H9 (cell line): ENCODE measurements at regions not wholly inside any gene's neighbourhood (a gene's known extent, or its start where the extent isn't known, plus 50 kb on each side); places are given as distances from the start of the nearest gene placed in this dataset.

Experiments used
- DNase-seq: peaks from one replicate; pipeline ENCODE4 v3.0.0-alpha.2; 2017
- H2AFZ ChIP-seq: one replicate; pipeline ENCODE4 v1.6.1; 2013; ENCODE audit warnings: mild to moderate bottlenecking, low read length, control low read depth, moderate library complexity
- H2AK5ac ChIP-seq: 2 replicates; pipeline ENCODE4 v1.6.1; 2013; ENCODE audit warnings: low read length, control low read depth, mixed read lengths; ENCODE audit not compliant: insufficient read length
- H2BK120ac ChIP-seq: one replicate; pipeline ENCODE4 v1.6.1; 2013; ENCODE audit warnings: low read depth, mild to moderate bottlenecking, low read length, control low read depth, inconsistent platforms; ENCODE audit not compliant: poor library complexity, severe bottlenecking
- H2BK12ac ChIP-seq: 2 replicates; pipeline ENCODE4 v1.6.1; 2013; ENCODE audit warnings: low read length, control low read depth, mixed read lengths, low read depth; ENCODE audit not compliant: insufficient read length
- H2BK15ac ChIP-seq: 2 replicates; pipeline ENCODE4 v1.6.1; 2013; ENCODE audit warnings: low read depth, low read length, control low read depth
- H2BK20ac ChIP-seq: one replicate; pipeline ENCODE4 v1.6.1; 2013; ENCODE audit warnings: low read depth, mild to moderate bottlenecking, low read length, control low read depth, inconsistent platforms; ENCODE audit not compliant: poor library complexity, severe bottlenecking
- H2BK5ac ChIP-seq: 2 replicates; pipeline ENCODE4 v1.6.1; 2013; ENCODE audit warnings: low read length, control low read depth, mixed read lengths; ENCODE audit not compliant: insufficient read length
- H3K14ac ChIP-seq: 2 replicates; pipeline ENCODE4 v1.6.1; 2013; ENCODE audit warnings: low read length, control low read depth; ENCODE audit not compliant: insufficient read depth
- H3K18ac ChIP-seq: 2 replicates; pipeline ENCODE4 v1.6.1; 2013; ENCODE audit warnings: low read depth, mild to moderate bottlenecking, mixed read lengths, low read length, control low read depth; ENCODE audit not compliant: insufficient read length
- H3K23ac ChIP-seq: 2 replicates; pipeline ENCODE4 v1.6.1; 2013; ENCODE audit warnings: low read length, control low read depth, mixed read lengths, low read depth; ENCODE audit not compliant: insufficient read length
- H3K23me2 ChIP-seq: 2 replicates; pipeline ENCODE4 v1.6.1; 2013; ENCODE audit warnings: low read depth, mild to moderate bottlenecking, mixed read lengths, low read length, control low read depth; ENCODE audit not compliant: insufficient read length, poor library complexity, severe bottlenecking
- H3K27ac ChIP-seq: 2 replicates; pipeline ENCODE4 v1.5.1; 2013; ENCODE audit warnings: low read length, control low read depth, mixed read lengths, low read depth; ENCODE audit not compliant: insufficient read length
- H3K27me3 ChIP-seq: 2 replicates; pipeline ENCODE4 v1.6.1; 2013; ENCODE audit warnings: low read length, control low read depth, inconsistent platforms; ENCODE audit not compliant: insufficient read depth
- H3K4ac ChIP-seq: 2 replicates; pipeline ENCODE4 v1.6.1; 2013; ENCODE audit warnings: low read depth, mild to moderate bottlenecking, control low read depth, inconsistent platforms, low read length, moderate library complexity
- H3K4me1 ChIP-seq: 2 replicates; pipeline ENCODE4 v1.6.1; 2013; ENCODE audit warnings: low read length, control low read depth, inconsistent platforms; ENCODE audit not compliant: insufficient read depth
- H3K4me2 ChIP-seq: 2 replicates; pipeline ENCODE4 v1.6.1; 2013; ENCODE audit warnings: low read length, control low read depth, mixed read lengths; ENCODE audit not compliant: insufficient read length, insufficient read depth
- H3K56ac ChIP-seq: 2 replicates; pipeline ENCODE4 v1.6.1; 2013; ENCODE audit warnings: low read depth, mild to moderate bottlenecking, mixed read lengths, low read length, control low read depth; ENCODE audit not compliant: insufficient read length
- H3K79me1 ChIP-seq: 2 replicates; pipeline ENCODE4 v1.6.1; 2013; ENCODE audit warnings: low read depth, mild to moderate bottlenecking, moderate library complexity, low read length, control low read depth, inconsistent platforms; ENCODE audit not compliant: insufficient read depth, poor library complexity, severe bottlenecking
- H3K79me2 ChIP-seq: 2 replicates; pipeline ENCODE4 v1.6.1; 2013; ENCODE audit warnings: low read length, control low read depth, inconsistent platforms; ENCODE audit not compliant: insufficient read depth
- H3K9ac ChIP-seq: 2 replicates; pipeline ENCODE4 v1.6.1; 2013; ENCODE audit warnings: low read length, control low read depth, mixed read lengths; ENCODE audit not compliant: insufficient read length; ENCODE audit errors: extremely low read depth
- H3K9me3 ChIP-seq: one replicate; pipeline ENCODE4 v1.6.1; 2013; ENCODE audit warnings: low read depth, low read length, inconsistent platforms; ENCODE audit not compliant: control insufficient read depth
- H3T11ph ChIP-seq: one replicate; pipeline ENCODE4 v1.6.1; 2013; ENCODE audit warnings: mild to moderate bottlenecking, low read length, control low read depth, inconsistent platforms
- H4K20me1 ChIP-seq: one replicate; pipeline ENCODE4 v1.6.1; 2013; ENCODE audit not compliant: control insufficient read depth, insufficient read length, insufficient read depth
- H4K5ac ChIP-seq: 2 replicates; pipeline ENCODE4 v1.6.1; 2013; ENCODE audit warnings: low read depth, mild to moderate bottlenecking, mixed read lengths, low read length, control low read depth; ENCODE audit not compliant: insufficient read length
- H4K8ac ChIP-seq: replicated peaks from 2 replicates; pipeline ENCODE4 v1.6.1; 2013; ENCODE audit warnings: low read length, control low read depth, mixed read lengths, low read depth; ENCODE audit not compliant: insufficient read length
- H4K91ac ChIP-seq: 2 replicates; pipeline ENCODE4 v1.6.1; 2013; ENCODE audit warnings: low read depth, mild to moderate bottlenecking, moderate library complexity, mixed read lengths, low read length, control low read depth; ENCODE audit not compliant: insufficient read length
- H3K27ac Mint-ChIP-seq, 3 experiments: 2 replicates in 2 of 3; 3 replicates in 1 of 3; pipeline ENCODE4 v1.8.0; 2020 to 2021; ENCODE audit warnings: mixed read lengths in 3 of 3, mild to moderate bottlenecking in 1 of 3, moderate library complexity in 1 of 3
- H3K27me3 Mint-ChIP-seq: 2 replicates; pipeline ENCODE4 v1.8.0; 2021; ENCODE audit warnings: low read depth, mild to moderate bottlenecking, moderate library complexity, mixed read lengths
- H3K36me3 Mint-ChIP-seq, 3 experiments: 2 replicates in 2 of 3; 3 replicates in 1 of 3; pipeline ENCODE4 v1.8.0; 2020 to 2021; ENCODE audit warnings: low read depth in 3 of 3, mixed read lengths in 3 of 3; ENCODE audit not compliant: insufficient read depth in 1 of 3
- H3K4me1 Mint-ChIP-seq, 2 experiments: 2 replicates each; pipeline ENCODE4 v1.8.0; 2020; ENCODE audit warnings: mixed read lengths in 2 of 2
- H3K4me3 Mint-ChIP-seq, 2 experiments: 2 replicates in 1 of 2; 3 replicates in 1 of 2; pipeline ENCODE4 v1.8.0; 2020 to 2021; ENCODE audit warnings: mild to moderate bottlenecking in 2 of 2, mixed read lengths in 2 of 2, moderate library complexity in 1 of 2
- H3K9me3 Mint-ChIP-seq, 2 experiments: 2 replicates in 1 of 2; 3 replicates in 1 of 2; pipeline ENCODE4 v1.8.0; 2020; ENCODE audit warnings: mild to moderate bottlenecking in 2 of 2, mixed read lengths in 2 of 2, moderate library complexity in 1 of 2
- CTCF ChIP-seq: fragments of 200-600 bp; sonication (generic); conservative IDR thresholded peaks from 3 replicates; pipeline ENCODE4 v1.8.0; 2021; ENCODE audit warnings: antibody characterized with exemption, mild to moderate bottlenecking
- WGBS: extraction: QIAGEN DNeasy Blood & Tissue Kit; methylation state at CpG from one replicate; pipeline ENCODE4 v1.1.7; 2013; ENCODE audit warnings: missing lambda C conversion rate, low lambda C conversion rate, mixed read lengths; ENCODE audit not compliant: insufficient read length; ENCODE audit errors: extremely low coverage; 5-methylcytosine and 5-hydroxymethylcytosine counted together

DNA sequence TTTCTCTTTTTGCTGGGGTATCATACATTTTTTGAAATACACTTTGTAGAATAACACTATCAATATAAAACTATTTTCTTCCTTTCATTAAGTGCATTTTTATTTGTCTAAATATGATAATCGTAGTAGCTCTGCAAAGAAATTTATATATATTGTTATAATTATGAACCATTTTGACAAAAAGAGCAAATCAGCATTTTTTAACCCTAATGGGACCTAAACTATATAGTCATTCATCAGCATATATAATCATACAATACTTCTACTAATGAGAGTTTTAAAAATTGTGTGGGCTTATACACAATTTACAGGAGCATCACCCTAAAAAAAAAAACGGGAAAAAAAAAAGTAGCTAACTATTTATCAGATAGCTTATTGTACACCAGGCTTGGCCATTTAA is 329.7 kb upstream of the TYRP1 start:
- Histone ChIP-seq H3K18ac (no peak overlapping the region), H3K14ac (no peak overlapping the region), H3K79me1 (no peaks in the 10 kb centered on the region), H3K79me2 (no peaks in the 10 kb centered on the region), H3K4me1 (no peaks in the 10 kb centered on the region), H4K20me1 (no peaks in the 10 kb centered on the region), H3T11ph (no peak overlapping the region), H3K4me2 (no peak overlapping the region), H3K27me3 (no peaks in the 10 kb centered on the region), H3K4ac (no peak overlapping the region), H4K91ac (no peak overlapping the region), H2BK5ac (no peak overlapping the region), H2BK20ac (no peak overlapping the region), H3K27ac (no peak overlapping the region), H2AFZ (no peak overlapping the region), H2BK15ac (no peak overlapping the region), H2BK12ac (no peak overlapping the region), H3K56ac (no peak overlapping the region), H4K8ac (no peak overlapping the region), H4K5ac (no peak overlapping the region), H3K9ac (no peak overlapping the region), H3K23me2 (no peaks in the 10 kb centered on the region), H3K9me3 (no peaks in the 10 kb centered on the region), H2BK120ac (no peak overlapping the region), H2AK5ac (no peak overlapping the region), H3K23ac (no peak overlapping the region)
- H3K4me1 Mint-ChIP-seq: peaks cover 4 to 5% of the 10 kb centered on the region in 2 experiments; a peak in 2 of 4 replicates
- no peaks in the 10 kb centered on the region for H3K36me3 Mint-ChIP-seq
- DNase-seq: no peak
- no peaks in the 10 kb centered on the region for H3K27me3 Mint-ChIP-seq
- H3K4me3 Mint-ChIP-seq: no peak overlapping the region
- H3K9me3 Mint-ChIP-seq: no peaks in the 10 kb centered on the region
- no peak overlapping the region for H3K27ac Mint-ChIP-seq
- WGBS: no CpG with 5 or more reads among the region's 2 CpGs
- TF ChIP-seq CTCF: no peak
